HUDEP-2 (cell line): ENCODE measurements at regions not wholly inside any gene's neighbourhood (a gene's known extent, or its start where the extent isn't known, plus 50 kb on each side); places are given as distances from the start of the nearest gene placed in this dataset.
"Not testable (repeated sequence)": the region's sequence is repeated elsewhere in the genome, so short reads cannot be mapped to it uniquely, and the experiment has no call there.

Source experiments
- DNase-seq, 76 experiments: peaks; one replicate each; lab custom pipeline; 2025; ENCODE audit not compliant: unreplicated experiment in 76 of 76; lab: John Stamatoyannopoulos, UW

GRCh38 chr19:22545751-22546150, 88.4 kb upstream of the ZNF492 start:
- peak in 38 of 76 experiments; percentile 0 to 38 (median 10) for DNase-seq

- DNase-seq: no peak
These were observed 100.4 kb upstream of the ZNF492 start for GRCh38 chr19:22533761-22534160.

GRCh38 chr19:22532388-22533300, 101.5 kb upstream of the ZNF492 start:
- DNase-seq: no peak

- no peak for DNase-seq
These were observed 104.1 kb upstream of the ZNF492 start for GRCh38 chr19:22530042-22530441.

- DNase-seq: no peak
These were observed 105.2 kb upstream of the ZNF492 start for GRCh38 chr19:22528956-22529355.

GRCh38 chr19:22527554-22527953, 105.4 kb upstream of the ZNF98 start:
- DNase-seq: no peak

GRCh38 chr19:22526661-22527272, 104.6 kb upstream of the ZNF98 start:
- no peak for DNase-seq

- no peak for DNase-seq
These were observed 101.8 kb upstream of the ZNF98 start for GRCh38 chr19:22523940-22524339.

- DNase-seq: not testable (repeated sequence)
These were observed 97.4 kb upstream of the ZNF98 start for GRCh38 chr19:22519562-22519961.

GRCh38 chr19:22519152-22519551, 97.0 kb upstream of the ZNF98 start:
- DNase-seq: no peak

- DNase-seq: no peak
These were observed 95.6 kb upstream of the ZNF98 start for GRCh38 chr19:22517496-22518411.

- no peak for DNase-seq
These were observed 93.3 kb upstream of the ZNF98 start for GRCh38 chr19:22515435-22515834.

- no peak for DNase-seq
These were observed 81.4 kb upstream of the ZNF98 start for GRCh38 chr19:22503524-22503923.

- DNase-seq: no peak
These were observed 80.6 kb upstream of the ZNF98 start for GRCh38 chr19:22502766-22503165.

- not testable (repeated sequence) for DNase-seq
These were observed 76.8 kb upstream of the ZNF98 start for GRCh38 chr19:22498831-22499430.

GRCh38 chr19:22491746-22492145, 69.6 kb upstream of the ZNF98 start:
- DNase-seq: no peak

GRCh38 chr19:22483514-22483913, 61.4 kb upstream of the ZNF98 start:
- DNase-seq: not testable (repeated sequence)

GRCh38 chr19:22472180-22472637, 50.1 kb upstream of the ZNF98 start:
- no peak for DNase-seq
